ENCODE measurements at regions not wholly inside any gene's neighbourhood (a gene's known extent, or its start where the extent isn't known, plus 50 kb on each side); places are given as distances from the start of the nearest gene placed in this dataset.

- intact Hi-C loops (cut with DNase I), result no loop called here
- TF ChIP-seq POLR2A (IDR thresholded peaks at IDR 0.05), result no peak
- TF ChIP-seq CTCF (IDR thresholded peaks at IDR 0.05), result no peak
- no peak for TF ChIP-seq EP300 (IDR thresholded peaks at IDR 0.05)
- no peaks in the 10 kb centered on the region for H3K4me1 ChIP-seq (ENCODE audit: insufficient read depth)
- no peak for DNase-seq
- no peaks in the 10 kb centered on the region for H3K36me3 ChIP-seq
- no peak overlapping the region for H3K27ac ChIP-seq
- no peaks in the 10 kb centered on the region for H3K9me3 ChIP-seq
- no peaks in the 10 kb centered on the region for H3K27me3 ChIP-seq
- H3K4me3 ChIP-seq, result no peak overlapping the region
- 94 to 100% (median 97%) methylated on average over 1 of the region's 1 CpG for WGBS, 3 donors
Measured at GRCh38 chr14:55761651-55762050, 181.6 kb downstream of the KTN1 start.

- Histone ChIP-seq H3K4me3 (no peak overlapping the region), H3K27ac (no peak overlapping the region), H3K4me1 (ENCODE audit: insufficient read depth) (no peaks in the 10 kb centered on the region), H3K27me3 (no peaks in the 10 kb centered on the region), H3K9me3 (no peaks in the 10 kb centered on the region), H3K36me3 (no peaks in the 10 kb centered on the region)
- 58 to 65% (median 61%) methylated on average over 5 of the region's 5 CpGs for WGBS, 3 donors
- no peak for DNase-seq
- intact Hi-C loops (cut with DNase I), result no loop called here
- TF ChIP-seq CTCF (IDR thresholded peaks at IDR 0.05), result no peak
- no peak for TF ChIP-seq POLR2A (IDR thresholded peaks at IDR 0.05)
- no peak for TF ChIP-seq EP300 (IDR thresholded peaks at IDR 0.05)
Measured at GRCh38 chr14:55762595-55763232, 182.7 kb downstream of the KTN1 start.

GRCh38 chr14:55764784-55765183 is 184.8 kb downstream of the KTN1 start:
- no peak for DNase-seq
- Histone ChIP-seq H3K4me3 (no peak overlapping the region), H3K9me3 (no peaks in the 10 kb centered on the region), H3K4me1 (ENCODE audit: insufficient read depth) (no peaks in the 10 kb centered on the region), H3K27me3 (no peaks in the 10 kb centered on the region), H3K27ac (no peak overlapping the region), H3K36me3 (no peaks in the 10 kb centered on the region)
- intact Hi-C loops (cut with DNase I), result no loop called here
- TF ChIP-seq CTCF (IDR thresholded peaks at IDR 0.05) (no peak), POLR2A (IDR thresholded peaks at IDR 0.05) (no peak), EP300 (IDR thresholded peaks at IDR 0.05) (no peak)
- WGBS, 3 donors, result 74 to 87% (median 80%) methylated on average over 1 of the region's 1 CpG

- H3K9me3 ChIP-seq, result no peaks in the 10 kb centered on the region
- no peaks in the 10 kb centered on the region for H3K4me1 ChIP-seq (ENCODE audit: insufficient read depth)
- no peak for DNase-seq
- no peaks in the 10 kb centered on the region for H3K27me3 ChIP-seq
- no peak for TF ChIP-seq POLR2A (IDR thresholded peaks at IDR 0.05)
- TF ChIP-seq EP300 (IDR thresholded peaks at IDR 0.05), result no peak
- TF ChIP-seq CTCF (IDR thresholded peaks at IDR 0.05), result no peak
- H3K36me3 ChIP-seq, result no peaks in the 10 kb centered on the region
- WGBS, 3 donors, result 93 to 96% (median 95%) methylated on average over 22 of the region's 22 CpGs
- H3K4me3 ChIP-seq, result no peak overlapping the region
- intact Hi-C loops (cut with DNase I), result no loop called here
- no peak overlapping the region for H3K27ac ChIP-seq
Measured at GRCh38 chr14:55766071-55766470, 186.1 kb downstream of the KTN1 start.

Data from ovary (tissue), 7 donors.